Lower leg skin (tissue), 4 donors: ENCODE measurements at regions not wholly inside any gene's neighbourhood (a gene's known extent, or its start where the extent isn't known, plus 50 kb on each side); places are given as distances from the start of the nearest gene placed in this dataset.
A peak's percentile ranks its signal among the peaks of the same experiment; 100 is the strongest.
"Not testable (repeated sequence)": the region's sequence is repeated elsewhere in the genome, so short reads cannot be mapped to it uniquely, and the experiment has no call there.

Experiments
- DNase-seq, 2 donors: peaks; one replicate each; pipeline ENCODE4 v3.0.0-alpha.2; 2019; ENCODE audit warnings: low spot score in 2 of 2
- H3K4me3 ChIP-seq: fragments of 200-600 bp; sonication (generic); 2 replicates; pipeline ENCODE4 v1.5.1; 2017; ENCODE audit warnings: mild to moderate bottlenecking, low read depth; ENCODE audit not compliant: poor library complexity, severe bottlenecking
- CTCF ChIP-seq, 3 donors: fragments of 450-650 bp; IDR thresholded peaks; one replicate each; pipeline ENCODE4 v1.5.1; 2016; ENCODE audit warnings: antibody characterized with exemption in 3 of 3, mild to moderate bottlenecking in 3 of 3, moderate library complexity in 2 of 3
- POLR2A ChIP-seq, 2 donors: fragments of 450-650 bp; IDR thresholded peaks; one replicate each; pipeline ENCODE4 v1.6.1; 2016 to 2017; ENCODE audit warnings: antibody characterized with exemption in 2 of 2, mild to moderate bottlenecking in 1 of 2, moderate library complexity in 1 of 2
- WGBS, 2 donors: methylation state at CpG; one replicate each; pipeline ENCODE4 v1.1.5; 2018; 5-methylcytosine and 5-hydroxymethylcytosine counted together
- intact Hi-C: fragments of 100-400 bp; cut with DNase I; formaldehyde crosslinking; loops from one replicate; pipeline ENCODE4 v1.15.0; 2023; ENCODE audit warnings: low total_unique reads

- WGBS, 2 donors, result 93 to 96% methylated on average over 4 of the region's 4 CpGs
- intact Hi-C loops, result no loop called here
- no peak overlapping the region for H3K4me3 ChIP-seq
- DNase-seq, result no peak
- TF ChIP-seq POLR2A (IDR thresholded peaks at IDR 0.05), result no peak
- no peak for TF ChIP-seq CTCF (IDR thresholded peaks at IDR 0.05)
Observed at GRCh38 chr2:47728551-47728950, 54.4 kb upstream of the MSH6 start.

GRCh38 chr2:47727956-47728355, 55.0 kb upstream of the MSH6 start:
- DNase-seq, result no peak
- 87 to 92% methylated on average over 3 of the region's 3 CpGs for WGBS, 2 donors
- no peak for TF ChIP-seq CTCF (IDR thresholded peaks at IDR 0.05)
- no peak for TF ChIP-seq POLR2A (IDR thresholded peaks at IDR 0.05)
- intact Hi-C loops, result no loop called here
- no peak overlapping the region for H3K4me3 ChIP-seq

DNA sequence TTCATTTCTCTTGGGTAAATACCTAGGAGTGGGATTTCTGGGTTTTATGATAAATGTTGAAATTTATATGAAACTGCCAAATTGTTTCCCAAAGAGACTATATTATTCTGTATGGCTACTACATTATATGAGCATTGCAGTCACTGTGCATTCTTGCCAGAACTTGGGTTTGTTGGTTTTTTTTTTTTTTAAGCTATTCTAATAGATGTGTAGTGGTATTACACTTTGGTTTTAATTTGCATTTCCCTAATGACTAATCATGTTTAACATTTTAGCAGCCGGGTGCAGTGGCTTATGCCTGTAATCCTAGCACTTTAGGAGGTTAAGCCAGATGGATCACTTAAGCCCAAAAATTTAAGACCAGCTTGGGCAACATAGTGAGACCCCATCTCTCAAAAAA, 56.0 kb upstream of the MSH6 start:
- intact Hi-C loops, H3K4me3 ChIP-seq, DNase-seq: not testable (repeated sequence)
- 58 to 70% methylated on average over 1 of the region's 1 CpG for WGBS, 2 donors

- 94 to 97% methylated on average over 2 of the region's 2 CpGs for WGBS, 2 donors
- H3K4me3 ChIP-seq, result no peak overlapping the region
Observed at GRCh38 chr2:47725808-47726207, 57.1 kb upstream of the MSH6 start.

GRCh38 chr2:47724221-47724981, 58.5 kb upstream of the MSH6 start:
- peak in 1 of 2 donors; percentile 58 for DNase-seq
- no peak overlapping the region for H3K4me3 ChIP-seq
- intact Hi-C loops, result no loop called here
- TF ChIP-seq POLR2A (IDR thresholded peaks at IDR 0.05), result no peak
- no peak for TF ChIP-seq CTCF (IDR thresholded peaks at IDR 0.05)
- 84 to 92% methylated on average over 9 of the region's 9 CpGs for WGBS, 2 donors

More at GRCh38 chr2:47725808-47726207, 57.1 kb upstream of the MSH6 start:
- intact Hi-C loops, result no loop called here
- peak in 1 of 2 donors; percentile 14 for DNase-seq
- TF ChIP-seq CTCF (IDR thresholded peaks at IDR 0.05) (no peak), POLR2A (IDR thresholded peaks at IDR 0.05) (no peak)

- DNase-seq, result peak in 1 of 2 donors; percentile 18
- WGBS, 2 donors, result 92 to 94% methylated on average over 8 of the region's 8 CpGs
- intact Hi-C loops, result no loop called here
- H3K4me3 ChIP-seq, result no peak overlapping the region
- TF ChIP-seq POLR2A (IDR thresholded peaks at IDR 0.05), result no peak
- TF ChIP-seq CTCF (IDR thresholded peaks at IDR 0.05), result no peak
Observed at GRCh38 chr2:47721296-47721695, 61.6 kb upstream of the MSH6 start.
